HepG2 (cell line): ENCODE measurements at regions not wholly inside any gene's neighbourhood (a gene's known extent, or its start where the extent isn't known, plus 50 kb on each side); places are given as distances from the start of the nearest gene placed in this dataset.

Experiments
- ATAC-seq: fragments of 200-7000 bp; cut with Tn5 transposase; 3 replicates; pipeline ENCODE4 v1.9.1; 2020; ENCODE audit warnings: mild to moderate bottlenecking, moderate library complexity
- BruUV-seq: library from RNA; stranded (reverse); fragments of 400-500 nt; replicated peaks from 2 replicates; lab custom pipeline; 2021; lab: Mats Ljungman, UMichigan
- CTCF ChIA-PET: fragments of 300-600 bp; formaldehyde crosslinking; extraction: SDS; loops from one replicate; lab custom pipeline; 2021; ENCODE audit warnings: low total read pairs, inconsistent platforms, low intra/inter-chr PET ratio; lab: Yijun Ruan, JAX
- POLR2A ChIA-PET: fragments of 350-600 bp; sonication (Branson Sonifier 250); formaldehyde crosslinking; loops from one replicate; lab custom pipeline; 2020; ENCODE audit warnings: antibody characterized with exemption, inconsistent platforms; lab: Yijun Ruan, JAX
- DNase-seq: peaks from one replicate; pipeline ENCODE4 v3.0.0-alpha.2; 2015; ENCODE audit warnings: low spot score
- FAIRE-seq: peaks from 3 replicates; lab custom pipeline; 2011; peaks lifted over from hg19 to GRCh38; lab: Jason Lieb, UNC
- H2AFZ ChIP-seq: one replicate; pipeline ENCODE4 v1.6.1; 2011; ENCODE audit warnings: low read length, inconsistent platforms
- H3K27ac ChIP-seq: fragments of 300-600 bp; 3 replicates; pipeline ENCODE4 v1.8.0; 2011; ENCODE audit warnings: mixed run types, mild to moderate bottlenecking, mixed read lengths, low read length, inconsistent platforms; ENCODE audit not compliant: insufficient read depth; ENCODE audit errors: extremely low read length
- H3K27me3 ChIP-seq, 2 experiments: fragments of 200-600 bp in 1 of 2; 2 replicates in 1 of 2; 3 replicates in 1 of 2; pipeline versions ENCODE4 v1.6.0 to v1.8.0; 2011; ENCODE audit warnings: low read length in 2 of 2, mild to moderate bottlenecking in 2 of 2, moderate library complexity in 2 of 2, inconsistent platforms in 1 of 2; ENCODE audit not compliant: insufficient read depth in 2 of 2, control insufficient read depth in 1 of 2
- H3K36me3 ChIP-seq, 2 experiments: fragments of 200-600 bp in 1 of 2; replicated peaks in 1 of 2; 2 replicates in 1 of 2; 3 replicates in 1 of 2; pipeline versions ENCODE4 v1.5.1 to v1.8.0; 2011; ENCODE audit warnings: low read length in 2 of 2, inconsistent platforms in 1 of 2; ENCODE audit not compliant: insufficient read depth in 2 of 2, control insufficient read depth in 1 of 2
- H3K4me1 ChIP-seq: 2 replicates; pipeline ENCODE4 v1.5.1; 2012; ENCODE audit warnings: low read length, inconsistent platforms; ENCODE audit not compliant: insufficient read depth
- H3K4me2 ChIP-seq: 2 replicates; pipeline ENCODE4 v1.6.0; 2011; ENCODE audit warnings: low read depth, low read length, inconsistent platforms
- H3K4me3 ChIP-seq, 3 experiments: fragments of 200-600 bp in 1 of 3; sonication (generic), shearing (Covaris generic) in 1 of 3; replicated peaks in 1 of 3; 2 replicates each; pipeline ENCODE4 v1.5.1; 2011 to 2016; ENCODE audit warnings: low read length in 3 of 3, inconsistent platforms in 2 of 3, low read depth in 2 of 3, mild to moderate bottlenecking in 2 of 3, control low read depth in 1 of 3, mixed read lengths in 1 of 3; ENCODE audit not compliant: insufficient read depth in 1 of 3
- H3K79me2 ChIP-seq: one replicate; pipeline ENCODE4 v1.6.1; 2011; ENCODE audit warnings: low read length, inconsistent platforms; ENCODE audit not compliant: insufficient read depth
- H3K9ac ChIP-seq: 2 replicates; pipeline ENCODE4 v1.6.0; 2011; ENCODE audit warnings: mild to moderate bottlenecking, low read depth, low read length, inconsistent platforms; ENCODE audit not compliant: insufficient read depth
- H3K9me3 ChIP-seq: 2 replicates; pipeline ENCODE4 v1.5.1; 2012; ENCODE audit warnings: mild to moderate bottlenecking, low read length
- H4K20me1 ChIP-seq: 2 replicates; pipeline ENCODE4 v1.6.0; 2011; ENCODE audit warnings: inconsistent platforms, mild to moderate bottlenecking, low read length, moderate library complexity; ENCODE audit not compliant: insufficient read depth
- ATF7-NPFF ChIP-seq: sonication (generic); formaldehyde crosslinking; IDR thresholded peaks from 2 replicates; pipeline ENCODE4 v1.8.1; 2023; ENCODE audit warnings: mild to moderate bottlenecking, low read depth, missing genetic modification reagents, moderate library complexity
- FOXM1 ChIP-seq: sonication (generic); formaldehyde crosslinking; IDR thresholded peaks from 2 replicates; pipeline ENCODE4 v1.5.0; 2020; ENCODE audit warnings: missing genetic modification reagents
- MEF2D ChIP-seq: sonication (generic); formaldehyde crosslinking; IDR thresholded peaks from 2 replicates; pipeline ENCODE4 v1.5.1; 2020; ENCODE audit warnings: mild to moderate bottlenecking, missing genetic modification reagents
- WIZ ChIP-seq: sonication (generic); formaldehyde crosslinking; IDR thresholded peaks from 2 replicates; pipeline ENCODE4 v1.5.1; 2020; ENCODE audit warnings: mild to moderate bottlenecking, missing genetic modification reagents
- ZBTB7B ChIP-seq: sonication (generic); formaldehyde crosslinking; IDR thresholded peaks from 2 replicates; pipeline ENCODE4 v1.4.0; 2020; ENCODE audit warnings: missing genetic modification reagents
- ZNF17 ChIP-seq: sonication (generic); formaldehyde crosslinking; IDR thresholded peaks from 2 replicates; pipeline ENCODE4 v1.5.0; 2020; ENCODE audit warnings: mild to moderate bottlenecking, missing genetic modification reagents
- ZNF549 ChIP-seq: sonication (generic); formaldehyde crosslinking; IDR thresholded peaks from 2 replicates; pipeline ENCODE4 v1.5.0; 2020; ENCODE audit warnings: missing genetic modification reagents
- ZNF746 ChIP-seq: sonication (generic); formaldehyde crosslinking; IDR thresholded peaks from 2 replicates; pipeline ENCODE4 v1.8.0; 2022; ENCODE audit warnings: mild to moderate bottlenecking, missing genetic modification reagents
- WGBS: methylation state at CpG from one replicate; pipeline ENCODE4 v1.1.6; 2017; ENCODE audit warnings: low lambda C conversion rate; 5-methylcytosine and 5-hydroxymethylcytosine counted together
- in situ Hi-C: cut with HindIII; loops from 2 replicates; pipeline ENCODE4 v1.10.0; 2017; ENCODE audit warnings: low pct_unique_long_range_greater_than_20kb; ENCODE audit not compliant: extremely low pct_ligation_motif_present
- intact Hi-C: fragments of 100-400 bp; cut with micrococcal nuclease; formaldehyde crosslinking; loops from one replicate; pipeline ENCODE4 v1.10.0; 2022; ENCODE audit not compliant: unreplicated experiment
- TF ChIP-seq, protein P1 (sequence below): sonication (generic); formaldehyde crosslinking; IDR thresholded peaks from 2 replicates; pipeline ENCODE4 v1.5.0; 2020; ENCODE audit warnings: mild to moderate bottlenecking, missing genetic modification reagents, borderline replicate concordance
- TF ChIP-seq, protein P2 (sequence below): IDR thresholded peaks from 2 replicates; pipeline ENCODE4 v1.6.1; 2016; ENCODE audit warnings: mild to moderate bottlenecking, missing biosample characterization, missing genetic modification reagents
- TF ChIP-seq, protein P3 (sequence below): sonication (generic); formaldehyde crosslinking; IDR thresholded peaks from 2 replicates; pipeline ENCODE4 v1.8.1; 2022; ENCODE audit warnings: low read depth, mild to moderate bottlenecking, missing genetic modification reagents

DNA sequence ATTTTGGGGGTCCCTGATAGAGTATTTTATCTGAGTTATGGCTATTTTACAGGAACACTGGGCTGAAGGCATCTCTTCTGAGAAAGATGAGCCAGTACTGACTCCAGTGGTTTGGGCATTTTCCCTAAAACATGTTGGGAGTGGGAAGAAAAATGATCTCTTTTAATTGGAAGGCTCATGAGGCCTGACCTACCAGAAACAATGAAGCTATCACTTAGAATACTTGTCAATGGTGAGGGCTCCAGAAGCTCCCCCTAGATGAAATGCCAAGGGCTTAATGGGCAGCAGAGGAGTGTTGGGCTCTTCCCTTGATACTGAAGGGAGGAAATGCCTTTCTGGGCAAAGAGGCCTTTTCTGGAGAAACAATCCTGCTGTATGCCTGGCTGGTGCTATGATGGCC, 63.5 kb upstream of the BDNF start:
- BruUV-seq = no TSS peak
- H4K20me1 ChIP-seq = no peaks in the 10 kb centered on the region
- H3K27me3 ChIP-seq = peaks cover 0 to 3% of the 10 kb centered on the region in 2 experiments; a peak in 1 of 5 replicates
- no peak overlapping the region for H3K4me3 ChIP-seq
- CTCF ChIA-PET = no interaction called here
- no peak overlapping the region for H3K27ac ChIP-seq
- no peaks in the 10 kb centered on the region for H3K79me2 ChIP-seq
- H3K9ac ChIP-seq = no peak overlapping the region
- FAIRE-seq (no peak), DNase-seq (no peak)
- H2AFZ ChIP-seq = no peak overlapping the region
- intact Hi-C loops = no loop called here
- H3K36me3 ChIP-seq = no peaks in the 10 kb centered on the region
- TF ChIP-seq ZNF746 (CRISPR knock-in tag) = no peak
- no peak for TF ChIP-seq WIZ
- TF ChIP-seq, protein P1, sequence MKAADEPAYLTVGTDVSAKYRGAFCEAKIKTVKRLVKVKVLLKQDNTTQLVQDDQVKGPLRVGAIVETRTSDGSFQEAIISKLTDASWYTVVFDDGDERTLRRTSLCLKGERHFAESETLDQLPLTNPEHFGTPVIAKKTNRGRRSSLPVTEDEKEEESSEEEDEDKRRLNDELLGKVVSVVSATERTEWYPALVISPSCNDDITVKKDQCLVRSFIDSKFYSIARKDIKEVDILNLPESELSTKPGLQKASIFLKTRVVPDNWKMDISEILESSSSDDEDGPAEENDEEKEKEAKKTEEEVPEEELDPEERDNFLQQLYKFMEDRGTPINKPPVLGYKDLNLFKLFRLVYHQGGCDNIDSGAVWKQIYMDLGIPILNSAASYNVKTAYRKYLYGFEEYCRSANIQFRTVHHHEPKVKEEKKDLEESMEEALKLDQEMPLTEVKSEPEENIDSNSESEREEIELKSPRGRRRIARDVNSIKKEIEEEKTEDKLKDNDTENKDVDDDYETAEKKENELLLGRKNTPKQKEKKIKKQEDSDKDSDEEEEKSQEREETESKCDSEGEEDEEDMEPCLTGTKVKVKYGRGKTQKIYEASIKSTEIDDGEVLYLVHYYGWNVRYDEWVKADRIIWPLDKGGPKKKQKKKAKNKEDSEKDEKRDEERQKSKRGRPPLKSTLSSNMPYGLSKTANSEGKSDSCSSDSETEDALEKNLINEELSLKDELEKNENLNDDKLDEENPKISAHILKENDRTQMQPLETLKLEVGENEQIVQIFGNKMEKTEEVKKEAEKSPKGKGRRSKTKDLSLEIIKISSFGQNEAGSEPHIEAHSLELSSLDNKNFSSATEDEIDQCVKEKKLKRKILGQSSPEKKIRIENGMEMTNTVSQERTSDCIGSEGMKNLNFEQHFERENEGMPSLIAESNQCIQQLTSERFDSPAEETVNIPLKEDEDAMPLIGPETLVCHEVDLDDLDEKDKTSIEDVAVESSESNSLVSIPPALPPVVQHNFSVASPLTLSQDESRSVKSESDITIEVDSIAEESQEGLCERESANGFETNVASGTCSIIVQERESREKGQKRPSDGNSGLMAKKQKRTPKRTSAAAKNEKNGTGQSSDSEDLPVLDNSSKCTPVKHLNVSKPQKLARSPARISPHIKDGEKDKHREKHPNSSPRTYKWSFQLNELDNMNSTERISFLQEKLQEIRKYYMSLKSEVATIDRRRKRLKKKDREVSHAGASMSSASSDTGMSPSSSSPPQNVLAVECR = no peak
- no peak for TF ChIP-seq FOXM1 (CRISPR knock-in tag)
- TF ChIP-seq, all 625 proteins: peak for 0
- in situ Hi-C loops = no loop called here
- Histone ChIP-seq H3K9me3 (no peaks in the 10 kb centered on the region), H3K4me2 (no peak overlapping the region), H3K4me1 (no peaks in the 10 kb centered on the region)
- no peak for ATAC-seq
- POLR2A ChIA-PET = no interaction called here

DNA sequence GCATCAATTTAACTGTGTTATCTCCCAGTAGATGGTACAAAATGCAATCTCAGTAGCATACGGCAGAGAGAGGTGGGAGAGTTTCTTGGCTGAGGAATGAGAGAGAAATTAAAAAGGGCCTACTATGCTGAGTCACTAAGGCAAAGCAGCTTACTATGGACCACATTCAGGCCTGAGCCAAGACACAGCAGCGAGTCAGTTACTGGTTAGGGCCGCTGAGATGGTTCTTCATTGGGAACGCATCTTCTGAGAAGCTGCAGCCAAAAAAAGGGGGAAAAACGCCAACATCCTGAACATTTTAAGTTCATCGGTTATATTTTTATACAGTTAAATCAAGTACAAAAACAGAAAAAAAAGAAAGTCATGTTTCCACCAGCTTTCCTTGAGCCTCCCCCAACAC, 61.1 kb upstream of the BDNF start:
- no peak for TF ChIP-seq ZBTB7B
- TF ChIP-seq ATF7-NPFF (CRISPR knock-in tag) = no peak
- TF ChIP-seq ZNF549 (CRISPR knock-in tag) = no peak
- TF ChIP-seq, protein P2, sequence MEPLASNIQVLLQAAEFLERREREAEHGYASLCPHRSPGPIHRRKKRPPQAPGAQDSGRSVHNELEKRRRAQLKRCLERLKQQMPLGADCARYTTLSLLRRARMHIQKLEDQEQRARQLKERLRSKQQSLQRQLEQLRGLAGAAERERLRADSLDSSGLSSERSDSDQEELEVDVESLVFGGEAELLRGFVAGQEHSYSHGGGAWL (CRISPR knock-in tag) = no peak
- no peak for TF ChIP-seq ZNF17
- no peak for TF ChIP-seq MEF2D (CRISPR knock-in tag)
- TF ChIP-seq, protein P3, sequence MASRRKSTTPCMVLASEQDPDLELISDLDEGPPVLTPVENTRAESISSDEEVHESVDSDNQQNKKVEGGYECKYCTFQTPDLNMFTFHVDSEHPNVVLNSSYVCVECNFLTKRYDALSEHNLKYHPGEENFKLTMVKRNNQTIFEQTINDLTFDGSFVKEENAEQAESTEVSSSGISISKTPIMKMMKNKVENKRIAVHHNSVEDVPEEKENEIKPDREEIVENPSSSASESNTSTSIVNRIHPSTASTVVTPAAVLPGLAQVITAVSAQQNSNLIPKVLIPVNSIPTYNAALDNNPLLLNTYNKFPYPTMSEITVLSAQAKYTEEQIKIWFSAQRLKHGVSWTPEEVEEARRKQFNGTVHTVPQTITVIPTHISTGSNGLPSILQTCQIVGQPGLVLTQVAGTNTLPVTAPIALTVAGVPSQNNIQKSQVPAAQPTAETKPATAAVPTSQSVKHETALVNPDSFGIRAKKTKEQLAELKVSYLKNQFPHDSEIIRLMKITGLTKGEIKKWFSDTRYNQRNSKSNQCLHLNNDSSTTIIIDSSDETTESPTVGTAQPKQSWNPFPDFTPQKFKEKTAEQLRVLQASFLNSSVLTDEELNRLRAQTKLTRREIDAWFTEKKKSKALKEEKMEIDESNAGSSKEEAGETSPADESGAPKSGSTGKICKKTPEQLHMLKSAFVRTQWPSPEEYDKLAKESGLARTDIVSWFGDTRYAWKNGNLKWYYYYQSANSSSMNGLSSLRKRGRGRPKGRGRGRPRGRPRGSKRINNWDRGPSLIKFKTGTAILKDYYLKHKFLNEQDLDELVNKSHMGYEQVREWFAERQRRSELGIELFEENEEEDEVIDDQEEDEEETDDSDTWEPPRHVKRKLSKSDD (CRISPR knock-in tag) = no peak
- H2AFZ ChIP-seq = no peak overlapping the region
- H3K9me3 ChIP-seq = no peaks in the 10 kb centered on the region
- no peaks in the 10 kb centered on the region for H3K36me3 ChIP-seq
- FAIRE-seq (no peak), DNase-seq (no peak), ATAC-seq (no peak)
- H3K4me1 ChIP-seq = no peaks in the 10 kb centered on the region
- no peak overlapping the region for H3K4me3 ChIP-seq
- H3K9ac ChIP-seq = no peak overlapping the region
- no TSS peak for BruUV-seq
- H3K27ac ChIP-seq = no peak overlapping the region
- no peaks in the 10 kb centered on the region for H4K20me1 ChIP-seq
- H3K4me2 ChIP-seq = no peak overlapping the region
- 9% methylated on average over 6 of the region's 6 CpGs for WGBS
- peaks cover 0 to 3% of the 10 kb centered on the region in 2 experiments; a peak in 1 of 5 replicates for H3K27me3 ChIP-seq
- POLR2A ChIA-PET = no interaction called here
- no peaks in the 10 kb centered on the region for H3K79me2 ChIP-seq
- in situ Hi-C loops = no loop called here
- intact Hi-C loops = no loop called here
- CTCF ChIA-PET = no interaction called here
